DMS53 treated with DMSO at 0.1 percent for 48 hours (cell line): ENCODE measurements at regions not wholly inside any gene's neighbourhood (a gene's known extent, or its start where the extent isn't known, plus 50 kb on each side); places are given as distances from the start of the nearest gene placed in this dataset.
"Not testable (repeated sequence)": the region's sequence is repeated elsewhere in the genome, so short reads cannot be mapped to it uniquely, and the experiment has no call there.

Source experiments
- DNase-seq: peaks from one replicate; lab custom pipeline; 2025; ENCODE audit not compliant: unreplicated experiment; lab: John Stamatoyannopoulos, UW

- DNase-seq = no peak
Measured at GRCh38 chr7:20466543-20467021, 135.9 kb downstream of the ITGB8 start.

- DNase-seq = no peak
Measured at GRCh38 chr7:20470082-20470481, 139.4 kb downstream of the ITGB8 start.

DNA sequence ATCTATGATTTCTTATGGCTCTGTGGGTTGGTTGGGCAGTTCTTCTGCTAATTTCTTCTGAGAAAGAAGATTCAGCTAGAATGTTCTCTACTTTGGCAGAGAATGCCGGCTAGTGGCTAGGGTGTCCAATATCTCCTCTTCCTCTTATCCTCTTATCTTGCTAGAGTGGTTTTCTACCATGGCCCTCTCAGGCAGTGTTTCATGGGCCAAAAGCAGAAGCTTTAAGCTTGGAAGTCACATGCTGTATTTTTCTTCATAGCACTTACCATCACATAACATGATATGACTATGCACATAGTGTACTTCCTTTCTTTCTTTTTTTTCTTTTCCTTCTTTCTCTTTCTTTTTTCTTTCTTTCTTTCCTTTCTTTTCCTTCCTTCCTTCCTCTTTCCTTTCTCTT lies 140.0 kb downstream of the ITGB8 start:
- DNase-seq = no peak

GRCh38 chr7:20474249-20474648 lies 141.2 kb upstream of the ABCB5 start:
- DNase-seq = no peak

DNA sequence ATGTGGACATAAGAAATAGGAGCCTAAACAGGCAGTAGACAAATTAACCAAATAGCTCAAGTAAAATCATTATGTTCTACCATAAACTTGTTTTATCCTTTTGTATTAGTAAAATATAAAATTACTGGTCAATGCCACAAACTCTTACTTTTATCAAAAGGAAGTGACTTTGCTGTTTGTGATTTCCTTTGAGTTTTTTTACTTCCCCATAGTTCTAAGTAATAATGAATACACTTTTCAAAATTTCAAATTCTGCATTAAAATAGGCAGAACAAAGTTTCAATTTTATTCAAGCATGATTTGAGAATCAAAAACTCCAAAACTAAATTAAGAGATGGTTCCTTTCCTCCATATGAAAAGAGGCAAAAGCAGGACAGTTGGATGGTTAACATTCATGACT lies 139.7 kb upstream of the ABCB5 start:
- DNase-seq = no peak

DNA sequence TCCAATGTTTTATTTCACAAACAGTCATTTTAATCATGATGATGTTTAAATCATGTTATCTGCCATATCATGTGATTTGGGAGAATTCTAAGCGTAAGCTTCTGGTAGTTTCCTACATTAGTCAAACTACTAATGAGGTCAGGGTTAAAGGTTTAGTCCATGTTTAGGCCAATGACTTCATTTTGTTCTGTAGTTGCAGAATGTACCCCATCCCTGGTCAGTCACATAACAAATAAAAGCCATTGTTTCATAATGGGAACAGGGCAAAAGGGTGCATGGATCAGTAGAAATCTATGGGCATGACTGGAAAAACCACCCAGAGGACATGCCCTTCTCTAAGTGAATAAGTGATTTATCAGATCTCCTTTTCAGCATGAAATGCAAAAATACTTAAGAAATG lies 138.4 kb upstream of the ABCB5 start:
- no peak for DNase-seq

DNA sequence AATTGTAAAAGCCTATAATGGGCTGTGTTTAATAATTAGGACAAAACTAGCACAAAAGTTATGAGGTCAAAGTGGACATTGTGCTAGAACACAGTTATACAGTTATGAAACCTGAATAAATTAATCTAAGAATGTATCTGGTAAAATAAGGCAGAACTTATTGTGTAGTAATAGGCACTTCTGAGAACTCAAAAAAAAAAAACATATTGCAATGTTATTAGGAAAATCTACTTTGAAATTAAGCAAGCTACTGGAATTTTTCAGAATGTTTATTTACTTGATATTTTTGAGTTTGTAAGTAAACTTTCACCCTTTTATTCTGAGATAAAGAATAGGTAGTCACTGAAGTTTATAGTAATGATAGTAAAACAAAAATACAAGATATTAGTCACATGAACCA lies 135.8 kb upstream of the ABCB5 start:
- no peak for DNase-seq

DNA sequence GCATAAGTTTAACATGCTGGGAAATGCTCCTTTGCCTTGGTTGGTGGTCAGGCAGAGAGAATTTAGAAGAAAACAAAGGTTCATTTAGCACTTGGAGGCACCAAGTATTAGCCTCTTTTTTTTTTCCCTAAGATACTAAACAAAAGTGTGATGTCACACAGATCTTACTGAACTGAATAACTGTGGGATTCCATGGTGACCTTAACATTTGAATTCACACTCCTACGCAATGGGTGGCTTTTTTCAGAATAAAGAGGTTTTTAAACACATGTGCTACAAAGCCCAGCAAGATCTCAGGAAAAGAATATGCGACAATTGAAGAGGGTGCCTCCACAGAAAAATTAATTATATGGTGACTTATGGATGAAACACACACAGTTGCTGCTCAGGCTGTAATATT lies 133.4 kb upstream of the ABCB5 start:
- DNase-seq = no peak

DNA sequence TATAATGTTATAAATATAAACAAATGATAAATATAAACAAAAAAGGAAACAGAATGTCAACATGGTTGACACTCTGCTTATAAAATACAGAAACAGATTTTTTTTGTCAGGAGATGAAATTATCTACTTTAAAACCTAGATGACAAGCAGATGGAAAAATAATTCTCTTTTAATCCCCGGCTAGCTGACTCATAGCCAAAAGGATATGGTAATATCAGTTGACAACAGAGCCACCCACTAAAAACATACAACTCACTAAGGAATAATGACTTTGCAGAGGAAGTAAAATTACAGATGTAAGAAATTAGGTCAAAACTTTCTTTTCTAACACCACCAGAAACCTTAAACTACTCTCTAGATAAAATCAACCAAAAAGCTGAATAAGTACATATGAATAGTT lies 131.1 kb upstream of the ABCB5 start:
- DNase-seq = no peak

DNA sequence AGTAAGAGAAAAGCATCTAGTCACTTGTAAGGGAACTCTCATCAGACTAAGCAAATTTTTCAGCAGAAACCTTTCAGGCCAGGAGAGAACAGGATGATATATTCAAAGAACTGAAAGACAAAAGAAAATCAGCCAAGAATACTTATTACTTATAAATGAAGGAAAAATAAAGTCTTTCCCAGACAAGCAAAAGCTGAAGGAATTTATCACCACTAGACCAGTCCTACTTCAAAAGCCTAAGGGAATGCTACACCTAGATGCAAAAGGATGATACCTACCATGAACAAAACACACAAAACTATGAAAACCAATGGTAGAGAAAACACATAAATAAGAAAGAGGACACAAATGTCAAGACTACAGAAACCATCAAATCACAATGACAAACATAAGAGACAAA lies 126.6 kb upstream of the ABCB5 start:
- no peak for DNase-seq

GRCh38 chr7:20491284-20491683 lies 124.2 kb upstream of the ABCB5 start:
- no peak for DNase-seq

- DNase-seq = no peak
Measured at GRCh38 chr7:20494566-20494965, 120.9 kb upstream of the ABCB5 start.

DNA sequence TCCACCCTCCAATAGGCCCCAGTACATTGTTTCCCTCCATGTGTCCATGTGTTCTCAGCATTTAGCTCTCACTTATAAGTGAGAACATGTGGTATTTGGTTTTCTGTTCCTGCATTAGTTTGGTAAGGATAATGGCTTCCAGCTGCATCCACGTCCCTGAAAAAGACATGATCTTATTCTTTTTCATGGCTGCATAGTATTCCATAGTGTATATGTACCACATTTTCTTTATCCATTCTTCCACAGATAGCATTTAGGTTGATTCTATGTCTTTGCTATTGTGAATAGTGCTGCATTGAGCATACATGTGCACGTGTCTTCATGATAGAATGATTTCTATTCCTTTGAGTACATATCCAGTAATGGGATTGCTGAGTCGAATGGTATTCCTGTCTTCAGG lies 114.0 kb upstream of the ABCB5 start:
- DNase-seq = not testable (repeated sequence)

GRCh38 chr7:20503278-20503950 lies 112.1 kb upstream of the ABCB5 start:
- no peak for DNase-seq

- DNase-seq = no peak
Measured at GRCh38 chr7:20504060-20504459, 111.4 kb upstream of the ABCB5 start.

DNA sequence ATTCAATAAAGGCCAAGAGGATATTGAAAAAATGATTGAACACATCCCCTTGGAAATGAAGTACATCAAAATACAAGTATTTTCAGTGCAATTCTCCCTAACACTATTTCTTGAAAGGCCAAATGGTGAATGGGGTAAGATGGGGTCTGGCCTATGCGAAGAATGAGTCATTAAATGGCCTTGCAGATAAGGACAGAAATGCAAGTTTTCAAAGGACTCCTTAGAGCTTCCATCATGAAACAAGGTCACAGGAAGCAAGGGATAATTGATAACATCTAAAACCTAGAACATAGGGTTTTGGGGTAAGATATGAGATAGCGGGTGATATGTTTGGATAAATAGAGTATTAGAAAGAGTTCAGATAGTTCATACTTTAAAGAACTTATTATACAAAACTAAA lies 109.3 kb upstream of the ABCB5 start:
- DNase-seq = no peak

GRCh38 chr7:20507157-20507556 lies 108.3 kb upstream of the ABCB5 start:
- DNase-seq = no peak

DNA sequence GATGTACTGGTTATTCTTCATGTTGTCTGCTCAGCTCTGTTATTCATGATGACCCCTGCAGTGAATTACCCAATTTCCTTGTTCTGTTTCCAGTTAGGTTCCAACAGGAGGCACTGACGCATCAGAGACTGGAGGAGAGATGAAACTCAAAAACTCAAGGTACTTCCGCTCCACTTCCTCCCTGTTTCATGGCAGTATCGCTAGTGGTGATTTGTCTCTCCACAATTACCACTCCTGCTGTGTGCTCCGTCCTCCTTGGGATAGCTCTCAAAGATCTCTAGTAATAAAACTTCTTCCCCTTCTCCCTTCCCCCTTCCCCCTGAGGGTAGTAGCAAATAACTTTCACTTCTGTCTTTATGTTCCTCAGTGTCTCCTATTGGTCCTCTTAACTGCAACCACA lies 107.4 kb upstream of the ABCB5 start:
- no peak for DNase-seq

DNA sequence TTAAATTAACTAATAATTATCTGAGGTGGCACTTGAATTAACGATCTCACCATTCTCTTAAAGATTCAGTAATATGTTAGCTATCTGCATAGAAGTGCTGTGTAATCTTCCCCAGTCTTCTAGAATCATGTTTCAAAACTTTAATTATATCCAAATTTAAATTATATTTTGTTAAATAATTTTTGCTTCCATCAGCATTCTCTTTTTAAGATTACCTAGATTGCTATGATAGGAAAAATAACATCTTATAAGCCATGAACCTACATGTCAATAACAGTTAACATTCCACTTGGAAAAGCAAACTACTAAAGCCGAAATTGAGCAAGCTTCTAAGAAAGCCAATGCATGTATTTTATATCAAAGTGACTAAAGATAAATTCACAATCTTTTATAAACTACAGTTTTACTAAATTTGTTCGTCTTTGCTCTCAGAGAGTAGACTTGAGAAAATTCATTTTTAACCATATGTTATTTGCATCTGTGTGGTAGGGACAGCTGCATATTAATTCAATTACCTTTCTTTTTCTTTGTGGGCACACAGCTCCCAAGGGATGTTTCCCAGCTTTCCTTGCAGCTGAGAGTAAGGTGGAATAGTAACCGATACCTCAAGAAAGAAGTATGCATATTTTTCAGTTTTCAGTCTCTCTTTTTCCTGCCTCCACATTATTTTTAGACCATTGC lies 105.4 kb upstream of the ABCB5 start:
- no peak for DNase-seq

DNA sequence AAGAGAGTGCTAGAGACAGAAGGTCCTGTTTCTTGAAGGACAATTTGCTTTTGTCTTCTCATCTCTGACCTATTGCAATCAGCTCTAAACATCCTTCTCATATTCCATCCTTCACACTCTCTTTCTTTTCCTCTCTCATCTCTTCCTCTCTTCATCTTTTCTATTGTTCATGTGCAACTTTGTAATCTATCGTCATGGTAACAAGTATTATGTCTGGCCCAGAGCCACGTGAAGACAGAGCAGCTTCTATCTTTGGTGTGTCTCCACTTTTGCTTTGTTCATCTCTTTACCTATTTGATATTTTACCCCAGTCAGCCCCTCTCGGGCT lies 104.9 kb upstream of the ABCB5 start:
- no peak for DNase-seq

- DNase-seq = no peak
Measured at GRCh38 chr7:20513341-20513740, 102.1 kb upstream of the ABCB5 start.

DNA sequence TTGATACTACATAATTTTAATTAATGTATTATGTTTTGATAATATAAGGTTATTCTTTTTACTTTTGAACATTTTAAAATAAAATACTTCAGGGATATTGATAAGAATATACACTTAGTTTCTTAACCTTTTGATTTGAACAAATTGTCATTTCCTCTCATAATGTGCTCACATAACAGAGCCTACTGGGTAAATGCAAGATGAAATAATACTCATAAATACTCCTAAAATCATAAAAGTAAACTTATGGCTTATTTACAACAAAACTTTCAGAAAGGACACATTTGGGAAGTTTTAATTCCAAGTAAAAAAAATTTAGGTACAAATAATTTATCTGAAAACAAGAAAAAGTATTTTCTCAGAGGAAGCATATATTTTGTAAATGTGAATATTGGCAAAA lies 101.6 kb upstream of the ABCB5 start:
- no peak for DNase-seq

- peak; percentile 22 for DNase-seq
Measured at GRCh38 chr7:20514364-20514763, 101.1 kb upstream of the ABCB5 start.
